A673 (cell line): ENCODE measurements at regions not wholly inside any gene's neighbourhood (a gene's known extent, or its start where the extent isn't known, plus 50 kb on each side); places are given as distances from the start of the nearest gene placed in this dataset.

ENCODE experiments used
- BruUV-seq: library from RNA; stranded (reverse); fragments of 400-500 nt; replicated peaks from 2 replicates; lab custom pipeline; 2021; lab: Mats Ljungman, UMichigan
- CTCF ChIA-PET: fragments of 300-600 bp; sonication (Branson Sonifier 250); formaldehyde crosslinking; loops from one replicate; lab custom pipeline; 2022; ENCODE audit warnings: antibody characterized with exemption; lab: Charles Lee
- POLR2A ChIA-PET: fragments of 300-600 bp; sonication (Branson Sonifier 250); formaldehyde crosslinking; loops from one replicate; lab custom pipeline; 2022; ENCODE audit warnings: antibody characterized with exemption; ENCODE audit not compliant: low non-redundant PET; lab: Charles Lee
- DNase-seq: peaks from one replicate; pipeline ENCODE4 v3.0.0-alpha.2; 2015; ENCODE audit warnings: low spot score
- H3K27ac ChIP-seq: fragments of 200-600 bp; sonication (generic); 2 replicates; pipeline ENCODE4 v1.5.1; 2016; ENCODE audit warnings: mixed run types, low read depth, mild to moderate bottlenecking, mixed read lengths, antibody characterized with exemption, low read length; ENCODE audit not compliant: poor library complexity, severe bottlenecking
- H3K27me3 ChIP-seq: fragments of 200-600 bp; sonication (generic); replicated peaks from 2 replicates; pipeline ENCODE4 v1.6.1; 2017; ENCODE audit warnings: mixed run types, low read depth, mild to moderate bottlenecking, mixed read lengths, antibody characterized with exemption, low read length; ENCODE audit not compliant: insufficient read depth, poor library complexity
- H3K36me3 ChIP-seq: fragments of 200-600 bp; sonication (generic); 2 replicates; pipeline ENCODE4 v1.6.1; 2016; ENCODE audit warnings: mixed run types, mild to moderate bottlenecking, mixed read lengths, antibody characterized with exemption, low read length; ENCODE audit not compliant: insufficient read depth, poor library complexity, severe bottlenecking
- H3K4me1 ChIP-seq: fragments of 200-600 bp; sonication (generic); 2 replicates; pipeline ENCODE4 v1.6.1; 2017; ENCODE audit warnings: mixed run types, mild to moderate bottlenecking, mixed read lengths, antibody characterized with exemption, low read length; ENCODE audit not compliant: insufficient read depth, poor library complexity, severe bottlenecking
- H3K4me3 ChIP-seq: fragments of 200-600 bp; sonication (generic); 2 replicates; pipeline ENCODE4 v1.5.1; 2016; ENCODE audit warnings: low read depth, mixed run types, mild to moderate bottlenecking, mixed read lengths, low read length; ENCODE audit not compliant: poor library complexity, severe bottlenecking
- H3K9me3 ChIP-seq: fragments of 200-600 bp; sonication (generic); 2 replicates; pipeline ENCODE4 v1.6.1; 2016; ENCODE audit warnings: mixed run types, low read depth, mild to moderate bottlenecking, mixed read lengths, antibody characterized with exemption, low read length; ENCODE audit not compliant: poor library complexity, severe bottlenecking
- EZH2 ChIP-seq: fragments of 200-600 bp; sonication (generic); IDR thresholded peaks from 2 replicates; pipeline ENCODE4 v1.6.1; 2017; ENCODE audit warnings: borderline replicate concordance, low read depth, mild to moderate bottlenecking, mixed read lengths, antibody characterized with exemption, low read length; ENCODE audit not compliant: poor library complexity, severe bottlenecking
- intact Hi-C: fragments of 100-400 bp; cut with micrococcal nuclease; formaldehyde crosslinking; loops from one replicate; pipeline ENCODE4 v1.10.0; 2022; ENCODE audit not compliant: unreplicated experiment
- TF ChIP-seq, protein P1 (sequence below): fragments of 300-800, 200-600 bp; sonication (generic); conservative IDR thresholded peaks from 2 replicates; pipeline ENCODE4 v1.5.1; 2017; ENCODE audit warnings: low read depth, mild to moderate bottlenecking, antibody characterized with exemption, low read length, moderate library complexity, mixed read lengths

DNA sequence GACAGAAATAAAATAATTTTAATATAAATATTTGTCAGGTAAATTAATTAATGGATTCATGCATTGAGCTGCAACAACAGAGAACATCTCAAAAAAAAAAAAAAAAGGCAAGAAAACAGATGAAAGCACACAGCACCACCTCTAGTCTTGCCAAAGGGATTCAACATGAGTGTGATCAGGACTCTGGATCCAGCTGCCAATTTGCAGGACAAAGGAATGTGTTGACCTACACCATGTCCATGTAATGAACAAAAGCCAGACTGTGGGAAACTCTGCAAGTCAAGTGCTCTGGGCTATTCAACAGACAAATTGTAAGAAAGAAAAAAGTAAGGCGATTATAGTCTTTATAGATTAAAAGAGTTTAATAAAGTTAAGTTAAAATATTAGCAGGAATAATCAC lies 769.3 kb downstream of the TLR4 start:
- intact Hi-C loops: loop anchor here (2.0 kb wide), 1 partner anchor 23 kb away; no protein-coding TSS in a partner anchor
- Histone ChIP-seq H3K36me3 (no peaks in the 10 kb centered on the region), H3K27ac (no peak overlapping the region), H3K4me1 (no peaks in the 10 kb centered on the region), H3K9me3 (no peaks in the 10 kb centered on the region), H3K27me3 (no peaks in the 10 kb centered on the region), H3K4me3 (no peak overlapping the region)
- DNase-seq: no peak
- ChIA-PET POLR2A (no interaction called here), CTCF (no interaction called here)
- TF ChIP-seq, protein P1, sequence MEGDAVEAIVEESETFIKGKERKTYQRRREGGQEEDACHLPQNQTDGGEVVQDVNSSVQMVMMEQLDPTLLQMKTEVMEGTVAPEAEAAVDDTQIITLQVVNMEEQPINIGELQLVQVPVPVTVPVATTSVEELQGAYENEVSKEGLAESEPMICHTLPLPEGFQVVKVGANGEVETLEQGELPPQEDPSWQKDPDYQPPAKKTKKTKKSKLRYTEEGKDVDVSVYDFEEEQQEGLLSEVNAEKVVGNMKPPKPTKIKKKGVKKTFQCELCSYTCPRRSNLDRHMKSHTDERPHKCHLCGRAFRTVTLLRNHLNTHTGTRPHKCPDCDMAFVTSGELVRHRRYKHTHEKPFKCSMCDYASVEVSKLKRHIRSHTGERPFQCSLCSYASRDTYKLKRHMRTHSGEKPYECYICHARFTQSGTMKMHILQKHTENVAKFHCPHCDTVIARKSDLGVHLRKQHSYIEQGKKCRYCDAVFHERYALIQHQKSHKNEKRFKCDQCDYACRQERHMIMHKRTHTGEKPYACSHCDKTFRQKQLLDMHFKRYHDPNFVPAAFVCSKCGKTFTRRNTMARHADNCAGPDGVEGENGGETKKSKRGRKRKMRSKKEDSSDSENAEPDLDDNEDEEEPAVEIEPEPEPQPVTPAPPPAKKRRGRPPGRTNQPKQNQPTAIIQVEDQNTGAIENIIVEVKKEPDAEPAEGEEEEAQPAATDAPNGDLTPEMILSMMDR: no peak
- TF ChIP-seq EZH2: no peak
- BruUV-seq: no TSS peak

DNA sequence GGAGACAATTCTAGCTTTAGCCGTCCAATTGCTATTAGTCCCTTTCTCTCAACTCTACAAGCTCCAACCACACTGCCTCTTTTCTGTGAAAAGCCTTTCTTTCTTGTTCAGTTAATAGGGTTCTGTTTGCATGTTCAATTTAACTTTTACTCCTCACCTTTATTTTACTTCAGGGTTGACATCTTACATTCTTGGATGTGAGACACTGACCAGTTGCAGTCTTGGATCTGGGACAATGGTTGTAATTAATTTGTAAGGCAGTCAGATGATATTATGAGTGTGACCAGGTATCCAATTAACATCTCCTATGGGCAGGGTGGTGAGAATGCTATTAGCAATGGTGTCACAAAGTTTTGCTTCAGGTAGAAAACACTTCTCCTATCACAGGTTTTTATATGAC lies 774.5 kb downstream of the TLR4 start:
- no peaks in the 10 kb centered on the region for H3K36me3 ChIP-seq
- TF ChIP-seq, protein P1: no peak
- no peak for TF ChIP-seq EZH2
- H3K4me3 ChIP-seq: no peak overlapping the region
- H3K9me3 ChIP-seq: no peaks in the 10 kb centered on the region
- H3K27me3 ChIP-seq: no peaks in the 10 kb centered on the region
- intact Hi-C loops: no loop called here
- H3K27ac ChIP-seq: no peak overlapping the region
- no TSS peak for BruUV-seq
- no peaks in the 10 kb centered on the region for H3K4me1 ChIP-seq
- POLR2A ChIA-PET: no interaction called here
- CTCF ChIA-PET: no interaction called here
- DNase-seq: no peak

DNA sequence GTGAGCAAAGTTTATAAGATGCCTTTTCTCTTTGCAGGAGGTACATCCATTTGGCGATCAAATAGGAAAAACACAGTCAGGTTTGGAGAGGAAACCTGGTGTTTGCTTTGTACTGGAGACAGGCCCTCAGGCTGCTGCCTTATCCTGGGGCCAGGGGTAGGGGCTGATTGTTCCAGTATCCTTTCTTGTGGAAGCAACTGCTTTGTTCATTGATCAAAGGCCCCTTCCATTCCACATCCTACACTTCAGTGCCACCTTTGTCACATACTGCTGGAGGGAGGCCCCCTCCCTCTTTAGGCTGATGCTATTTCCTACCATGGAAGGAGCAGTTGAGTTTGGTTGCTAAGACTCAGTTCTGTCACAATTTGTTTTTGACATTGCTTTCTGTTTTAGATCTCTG lies 778.1 kb downstream of the TLR4 start:
- no peak for DNase-seq

More for the DNA sequence above, 778.1 kb downstream of the TLR4 start:
- Histone ChIP-seq H3K4me3 (no peak overlapping the region), H3K36me3 (no peaks in the 10 kb centered on the region), H3K9me3 (no peaks in the 10 kb centered on the region), H3K27me3 (no peaks in the 10 kb centered on the region), H3K27ac (no peak overlapping the region), H3K4me1 (no peaks in the 10 kb centered on the region)
- POLR2A ChIA-PET: no interaction called here
- BruUV-seq: no TSS peak
- no peak for TF ChIP-seq EZH2
- TF ChIP-seq, protein P1: no peak
- CTCF ChIA-PET: no interaction called here
- intact Hi-C loops: no loop called here
